ENCODE measurements at regions not wholly inside any gene's neighbourhood (a gene's known extent, or its start where the extent isn't known, plus 50 kb on each side); places are given as distances from the start of the nearest gene placed in this dataset.

DNA sequence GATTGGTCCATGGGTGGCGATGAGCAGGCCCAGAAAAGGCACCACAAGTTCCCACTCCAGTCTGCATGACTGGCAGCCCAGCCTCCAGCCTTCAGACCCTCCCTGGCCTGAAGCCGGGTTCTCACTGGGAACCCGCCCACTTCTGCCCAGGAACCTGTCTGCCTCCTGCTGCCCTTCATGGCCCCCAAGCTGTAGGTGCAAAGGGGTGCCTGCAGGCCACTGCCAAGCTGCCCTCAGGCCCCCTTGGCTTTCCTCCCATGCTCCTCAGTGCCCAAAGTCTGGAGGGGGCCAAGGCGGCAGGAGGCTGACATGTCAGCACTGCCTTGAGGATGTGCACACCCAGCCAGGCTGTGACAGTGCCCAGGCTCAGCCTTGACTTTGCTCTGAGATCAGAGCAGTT is 488.5 kb upstream of the THBS1 start:
- Histone ChIP-seq H3K27me3 (replicated peaks) (no peaks in the 10 kb centered on the region), H3K27ac (no peak overlapping the region), H3K36me3 (replicated peaks) (no peaks in the 10 kb centered on the region), H3K4me3 (ENCODE audit: low read depth, low read length) (no peak overlapping the region)
- TF ChIP-seq, protein P1, sequence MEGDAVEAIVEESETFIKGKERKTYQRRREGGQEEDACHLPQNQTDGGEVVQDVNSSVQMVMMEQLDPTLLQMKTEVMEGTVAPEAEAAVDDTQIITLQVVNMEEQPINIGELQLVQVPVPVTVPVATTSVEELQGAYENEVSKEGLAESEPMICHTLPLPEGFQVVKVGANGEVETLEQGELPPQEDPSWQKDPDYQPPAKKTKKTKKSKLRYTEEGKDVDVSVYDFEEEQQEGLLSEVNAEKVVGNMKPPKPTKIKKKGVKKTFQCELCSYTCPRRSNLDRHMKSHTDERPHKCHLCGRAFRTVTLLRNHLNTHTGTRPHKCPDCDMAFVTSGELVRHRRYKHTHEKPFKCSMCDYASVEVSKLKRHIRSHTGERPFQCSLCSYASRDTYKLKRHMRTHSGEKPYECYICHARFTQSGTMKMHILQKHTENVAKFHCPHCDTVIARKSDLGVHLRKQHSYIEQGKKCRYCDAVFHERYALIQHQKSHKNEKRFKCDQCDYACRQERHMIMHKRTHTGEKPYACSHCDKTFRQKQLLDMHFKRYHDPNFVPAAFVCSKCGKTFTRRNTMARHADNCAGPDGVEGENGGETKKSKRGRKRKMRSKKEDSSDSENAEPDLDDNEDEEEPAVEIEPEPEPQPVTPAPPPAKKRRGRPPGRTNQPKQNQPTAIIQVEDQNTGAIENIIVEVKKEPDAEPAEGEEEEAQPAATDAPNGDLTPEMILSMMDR (IDR thresholded peaks at IDR 0.05; ENCODE audit: low read depth, low read length, missing control alignments): no peak
- in situ Hi-C loops (cut with HindIII; ENCODE audit: low pct_ligation_motif_present, low sequenced_read_pairs): no loop called here
- no peak for DNase-seq

DNA sequence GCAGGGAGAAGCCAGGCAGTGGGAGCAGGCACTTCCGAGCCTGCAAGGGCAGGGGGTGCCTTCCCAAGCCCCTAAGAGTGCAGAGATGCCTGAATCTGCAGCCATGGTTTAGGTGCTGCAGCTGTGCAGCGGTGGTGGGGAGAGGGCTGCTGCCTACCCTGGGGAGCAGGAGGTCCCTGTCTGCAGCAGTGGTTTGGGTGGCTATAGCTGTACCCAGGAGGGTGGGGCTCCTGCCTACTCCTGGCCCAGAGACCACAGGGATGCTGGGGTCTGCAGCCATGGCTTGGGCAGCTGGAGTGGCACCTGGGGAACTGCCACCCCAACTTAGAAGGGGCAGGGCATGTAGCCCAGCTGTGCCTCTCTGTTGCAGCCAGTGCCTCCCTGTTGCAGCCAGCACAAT is 488.1 kb upstream of the THBS1 start:
- in situ Hi-C loops (cut with HindIII; ENCODE audit: low pct_ligation_motif_present, low sequenced_read_pairs): no loop called here
- H3K27me3 ChIP-seq (replicated peaks): no peaks in the 10 kb centered on the region

DNA sequence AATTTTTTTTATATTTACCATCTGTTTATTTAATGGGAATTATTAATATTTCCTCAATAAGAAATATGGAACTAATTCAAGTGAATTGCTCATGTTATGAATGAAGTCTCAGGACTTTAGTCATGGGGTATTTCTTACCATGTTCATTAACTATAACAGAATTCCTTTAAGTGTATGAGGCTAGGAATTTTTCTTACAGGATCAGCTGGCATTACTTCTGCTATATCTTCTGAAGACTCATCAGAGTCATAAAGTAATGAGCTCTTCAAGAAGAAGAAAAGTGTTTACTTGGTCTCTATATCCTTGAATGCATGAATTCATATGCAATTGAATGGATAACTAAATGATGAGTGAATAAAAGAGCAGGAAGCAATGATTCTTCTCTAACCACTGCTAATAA is 486.8 kb upstream of the THBS1 start:
- DNase-seq: no peak

More for the DNA sequence above, 488.1 kb upstream of the THBS1 start:
- no peak for DNase-seq
- Histone ChIP-seq H3K27ac (no peak overlapping the region), H3K36me3 (replicated peaks) (no peaks in the 10 kb centered on the region), H3K4me3 (ENCODE audit: low read depth, low read length) (no peak overlapping the region)
- TF ChIP-seq, protein P1 (IDR thresholded peaks at IDR 0.05; ENCODE audit: low read depth, low read length, missing control alignments): no peak

DNA sequence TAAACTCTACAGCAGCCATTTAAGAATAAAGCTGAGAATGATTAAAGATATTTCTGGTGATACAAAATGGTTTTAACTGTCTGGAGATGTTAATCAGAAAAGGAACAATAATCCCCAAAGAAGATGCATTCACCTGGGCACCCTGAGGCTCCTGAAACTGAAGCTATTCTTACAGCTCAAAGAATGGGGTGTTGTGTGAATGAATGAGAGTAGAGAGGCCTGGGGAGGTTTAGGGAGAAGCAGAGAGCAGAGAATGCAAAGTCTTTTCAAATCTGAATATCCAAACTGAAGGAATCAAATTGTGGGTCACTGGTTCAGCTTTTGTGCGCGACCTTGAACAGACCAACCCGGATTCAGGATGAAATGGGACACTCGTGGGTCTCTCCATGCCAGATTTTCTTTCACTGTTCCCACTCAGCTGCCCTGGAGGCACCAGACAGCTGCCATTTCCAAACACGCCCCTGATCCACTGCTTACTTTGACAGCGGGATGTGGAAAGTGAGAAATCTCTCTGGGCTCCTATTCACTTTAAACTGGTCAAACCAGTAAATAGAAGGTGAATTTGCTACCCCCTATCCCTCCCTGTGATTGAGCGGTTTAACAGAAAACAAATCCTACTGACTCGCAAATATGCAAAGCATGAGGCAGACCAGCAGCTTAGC is 485.5 kb upstream of the THBS1 start:
- in situ Hi-C loops (cut with HindIII; ENCODE audit: low pct_ligation_motif_present, low sequenced_read_pairs): no loop called here
- no peak for DNase-seq
- no peak overlapping the region for H3K27ac ChIP-seq
- no peaks in the 10 kb centered on the region for H3K36me3 ChIP-seq (replicated peaks)
- no peak overlapping the region for H3K4me3 ChIP-seq (ENCODE audit: low read depth, low read length)
- H3K27me3 ChIP-seq (replicated peaks): no peaks in the 10 kb centered on the region
- TF ChIP-seq, protein P1 (IDR thresholded peaks at IDR 0.05; ENCODE audit: low read depth, low read length, missing control alignments): no peak

More for the DNA sequence above, 486.8 kb upstream of the THBS1 start:
- in situ Hi-C loops (cut with HindIII; ENCODE audit: low pct_ligation_motif_present, low sequenced_read_pairs): no loop called here
- TF ChIP-seq, protein P1 (IDR thresholded peaks at IDR 0.05; ENCODE audit: low read depth, low read length, missing control alignments): no peak
- Histone ChIP-seq H3K36me3 (replicated peaks) (no peaks in the 10 kb centered on the region), H3K4me3 (ENCODE audit: low read depth, low read length) (no peak overlapping the region), H3K27ac (no peak overlapping the region), H3K27me3 (replicated peaks) (no peaks in the 10 kb centered on the region)

DNA sequence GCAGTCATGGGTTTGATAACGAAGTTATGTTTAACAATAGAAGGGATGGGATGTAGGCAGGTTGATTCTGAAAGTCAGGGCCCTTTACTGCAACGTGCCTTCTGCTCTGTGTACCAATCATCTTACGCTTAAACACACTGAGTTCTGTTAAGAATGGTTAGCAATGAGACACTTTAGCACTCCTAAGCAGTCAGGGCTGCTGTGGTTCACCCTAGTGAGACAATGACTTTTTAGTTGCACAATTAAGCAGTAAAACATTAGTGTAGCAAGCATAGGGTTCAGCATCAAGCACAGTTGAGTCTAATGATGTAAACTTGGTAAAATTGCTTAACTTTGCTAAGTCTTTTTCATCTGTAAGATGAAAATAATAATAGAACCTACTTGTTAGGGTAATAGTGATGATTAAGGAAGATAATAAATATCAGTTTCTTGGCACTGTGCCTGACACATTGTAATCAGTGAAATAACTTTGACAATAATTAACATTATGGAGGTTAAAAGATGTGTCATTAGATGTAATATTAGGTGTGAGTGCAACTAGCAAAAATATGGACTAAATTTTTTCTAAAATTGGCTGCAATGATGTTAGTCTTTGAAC is 484.2 kb upstream of the THBS1 start:
- no peaks in the 10 kb centered on the region for H3K36me3 ChIP-seq (replicated peaks)
- no peak overlapping the region for H3K27ac ChIP-seq
- in situ Hi-C loops (cut with HindIII; ENCODE audit: low pct_ligation_motif_present, low sequenced_read_pairs): no loop called here
- no peak overlapping the region for H3K4me3 ChIP-seq (ENCODE audit: low read depth, low read length)
- TF ChIP-seq, protein P1 (IDR thresholded peaks at IDR 0.05; ENCODE audit: low read depth, low read length, missing control alignments): no peak
- DNase-seq: no peak
- no peaks in the 10 kb centered on the region for H3K27me3 ChIP-seq (replicated peaks)

Data from brain microvascular endothelial cell (primary cell).